ENCODE measurements at regions not wholly inside any gene's neighbourhood (a gene's known extent, or its start where the extent isn't known, plus 50 kb on each side); places are given as distances from the start of the nearest gene placed in this dataset.

DNA sequence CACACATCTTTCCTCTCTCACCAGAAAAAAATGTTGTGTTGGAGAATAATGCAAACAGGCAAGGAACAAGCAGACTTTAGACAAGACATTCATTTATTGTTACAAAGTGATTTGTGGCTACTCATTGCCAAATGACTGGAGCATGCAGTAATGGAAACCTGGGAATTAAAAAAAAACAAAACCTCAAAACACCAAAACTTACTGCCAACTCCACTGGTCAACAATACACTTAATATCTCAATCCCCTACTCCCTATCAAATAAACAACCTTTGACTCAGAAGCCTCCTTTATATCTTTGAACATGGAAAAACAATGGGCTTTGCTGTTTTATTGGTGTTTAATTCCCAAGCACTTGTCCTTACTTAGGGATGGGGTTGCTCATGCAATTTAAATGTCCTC lies 112.8 kb downstream of the POSTN start (continued):
- TF ChIP-seq RCOR1 (IDR thresholded peaks at IDR 0.05; ENCODE audit: low read depth, low read length) (no peak), HEYL (CRISPR knock-in tag; IDR thresholded peaks at IDR 0.05) (no peak), TFCP2L1 (CRISPR knock-in tag; IDR thresholded peaks at IDR 0.05) (no peak), RFX5 (IDR thresholded peaks at IDR 0.05) (no peak), EP300 (IDR thresholded peaks at IDR 0.05) (no peak)

GRCh38 chr13:37484056-37484455 lies 114.5 kb downstream of the POSTN start:
- Histone ChIP-seq H3K9me3 (no peaks in the 10 kb centered on the region), H3K27ac (no peak overlapping the region), H3K4me1 (no peaks in the 10 kb centered on the region), H3K4me3 (no peak overlapping the region), H3K4me2 (no peak overlapping the region)
- no peak for DNase-seq (ENCODE audit: low read depth in 1 of 2, low spot score in 1 of 2)
- POLR2A ChIA-PET = no interaction called here
- FAIRE-seq = no peak
- ATAC-seq = no peak
- 3% methylated on average over 2 of the region's 2 CpGs for WGBS (ENCODE audit: missing lambda C conversion rate)
- no peak for TF ChIP-seq HOXA7 (CRISPR knock-in tag; IDR thresholded peaks at IDR 0.05)
- CTCF ChIA-PET = no interaction called here

DNA sequence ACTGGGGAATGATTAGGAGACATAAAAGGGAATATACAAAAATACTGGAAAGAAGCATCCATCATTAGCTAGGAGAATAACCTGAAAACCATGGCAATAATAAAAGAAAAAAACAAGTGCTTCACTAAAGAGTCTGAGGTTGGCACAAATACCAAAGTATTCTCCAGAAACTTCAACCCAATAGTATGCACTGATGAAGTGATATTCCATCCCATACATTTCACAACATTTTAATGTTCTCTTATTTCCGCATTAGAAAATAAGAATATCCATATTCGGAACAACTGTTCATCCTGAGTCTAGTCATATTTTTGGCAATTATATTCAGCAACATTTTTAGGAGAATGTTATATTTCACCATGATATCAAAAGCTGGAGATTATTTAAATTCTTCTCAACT lies 116.2 kb downstream of the POSTN start:
- Histone ChIP-seq H3K9me3 (no peaks in the 10 kb centered on the region), H3K4me3 (no peak overlapping the region), H3K27ac (no peak overlapping the region), H3K4me2 (no peak overlapping the region), H3K4me1 (no peaks in the 10 kb centered on the region)
- ATAC-seq = no peak
- FAIRE-seq = no peak
- no peak for DNase-seq (ENCODE audit: low read depth in 1 of 2, low spot score in 1 of 2)
- WGBS (ENCODE audit: missing lambda C conversion rate) = 61% methylated on average over 2 of the region's 2 CpGs
- ChIA-PET POLR2A (no interaction called here), CTCF (no interaction called here)
- no peak for TF ChIP-seq CHD4 (IDR thresholded peaks at IDR 0.05; ENCODE audit: borderline replicate concordance)

- ATAC-seq (no peak), DNase-seq (ENCODE audit: low read depth in 1 of 2, low spot score in 1 of 2) (no peak), FAIRE-seq (no peak)
- POLR2A ChIA-PET = no interaction called here
- Histone ChIP-seq H3K9me3 (no peaks in the 10 kb centered on the region), H3K4me3 (no peak overlapping the region), H3K27ac (no peak overlapping the region), H3K4me2 (no peak overlapping the region), H3K4me1 (no peaks in the 10 kb centered on the region)
- CTCF ChIA-PET = no interaction called here
- WGBS (ENCODE audit: missing lambda C conversion rate) = 12% methylated on average over 1 of the region's 1 CpG
- TF ChIP-seq HDAC2 (IDR thresholded peaks at IDR 0.05) (no peak), HMGXB4 (CRISPR knock-in tag; IDR thresholded peaks at IDR 0.05; ENCODE audit: borderline replicate concordance) (no peak), BCL3 (IDR thresholded peaks at IDR 0.05) (no peak), RFX5 (IDR thresholded peaks at IDR 0.05) (no peak), JUNB (IDR thresholded peaks at IDR 0.05) (no peak), REST (IDR thresholded peaks at IDR 0.05) (no peak), KDM1A (IDR thresholded peaks at IDR 0.05; ENCODE audit: low read depth) (no peak), NPAS2 (CRISPR knock-in tag; IDR thresholded peaks at IDR 0.05; ENCODE audit: borderline replicate concordance) (no peak), CBX8 (IDR thresholded peaks at IDR 0.05) (no peak), KDM5A (IDR thresholded peaks at IDR 0.05) (no peak), NFE2L2 (conservative IDR thresholded peaks at IDR 0.05; ENCODE audit: low read length) (no peak), ZNF302 (CRISPR knock-in tag; IDR thresholded peaks at IDR 0.05) (no peak), HOXA7 (CRISPR knock-in tag; IDR thresholded peaks at IDR 0.05) (no peak)
- TF ChIP-seq, protein P1, sequence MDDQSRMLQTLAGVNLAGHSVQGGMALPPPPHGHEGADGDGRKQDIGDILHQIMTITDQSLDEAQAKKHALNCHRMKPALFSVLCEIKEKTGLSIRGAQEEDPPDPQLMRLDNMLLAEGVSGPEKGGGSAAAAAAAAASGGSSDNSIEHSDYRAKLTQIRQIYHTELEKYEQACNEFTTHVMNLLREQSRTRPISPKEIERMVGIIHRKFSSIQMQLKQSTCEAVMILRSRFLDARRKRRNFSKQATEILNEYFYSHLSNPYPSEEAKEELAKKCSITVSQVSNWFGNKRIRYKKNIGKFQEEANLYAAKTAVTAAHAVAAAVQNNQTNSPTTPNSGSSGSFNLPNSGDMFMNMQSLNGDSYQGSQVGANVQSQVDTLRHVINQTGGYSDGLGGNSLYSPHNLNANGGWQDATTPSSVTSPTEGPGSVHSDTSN (IDR thresholded peaks at IDR 0.05) = no peak
- TF ChIP-seq, protein P2, sequence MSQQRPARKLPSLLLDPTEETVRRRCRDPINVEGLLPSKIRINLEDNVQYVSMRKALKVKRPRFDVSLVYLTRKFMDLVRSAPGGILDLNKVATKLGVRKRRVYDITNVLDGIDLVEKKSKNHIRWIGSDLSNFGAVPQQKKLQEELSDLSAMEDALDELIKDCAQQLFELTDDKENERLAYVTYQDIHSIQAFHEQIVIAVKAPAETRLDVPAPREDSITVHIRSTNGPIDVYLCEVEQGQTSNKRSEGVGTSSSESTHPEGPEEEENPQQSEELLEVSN (IDR thresholded peaks at IDR 0.05; ENCODE audit: borderline replicate concordance, low read depth) = no peak
Measured at GRCh38 chr13:37481885-37482227, 116.7 kb downstream of the POSTN start.
